ENCODE measurements at regions not wholly inside any gene's neighbourhood (a gene's known extent, or its start where the extent isn't known, plus 50 kb on each side); places are given as distances from the start of the nearest gene placed in this dataset.

- TF ChIP-seq CTCF (IDR thresholded peaks at IDR 0.05) = no peak
- TF ChIP-seq POLR2A (IDR thresholded peaks at IDR 0.05) = no peak
- TF ChIP-seq EP300 (IDR thresholded peaks at IDR 0.05) = no peak
Measured at GRCh38 chr6:132025468-132025867, 74.3 kb upstream of the CCN2 start.
